ENCODE measurements at regions not wholly inside any gene's neighbourhood (a gene's known extent, or its start where the extent isn't known, plus 50 kb on each side); places are given as distances from the start of the nearest gene placed in this dataset.

DNA sequence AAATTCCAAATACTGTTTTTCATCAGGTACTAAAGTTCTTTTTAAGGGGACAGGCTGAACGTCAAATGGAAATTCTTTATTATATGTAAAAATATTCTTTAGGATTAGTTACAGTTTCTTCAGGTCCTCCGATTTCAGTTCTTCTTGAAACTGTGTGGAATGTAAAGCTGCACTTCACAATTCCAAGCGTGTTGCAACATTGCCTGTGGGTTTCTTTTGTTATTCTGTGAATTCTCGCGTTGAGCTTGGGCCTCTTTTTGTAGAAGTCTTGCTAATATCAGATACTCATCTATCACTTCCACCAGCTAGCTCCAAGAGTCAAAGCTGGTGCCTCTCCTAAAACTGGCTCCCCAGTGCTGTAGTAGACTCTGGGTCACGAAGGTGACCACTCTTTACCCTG is 642.6 kb downstream of the METTL4 start:
- Histone ChIP-seq H3K4me3 (ENCODE audit: low read depth, low read length) (no peak overlapping the region), H3K36me3 (replicated peaks) (no peaks in the 10 kb centered on the region), H3K27me3 (replicated peaks) (no peaks in the 10 kb centered on the region), H3K27ac (no peak overlapping the region)
- TF ChIP-seq, protein P1, sequence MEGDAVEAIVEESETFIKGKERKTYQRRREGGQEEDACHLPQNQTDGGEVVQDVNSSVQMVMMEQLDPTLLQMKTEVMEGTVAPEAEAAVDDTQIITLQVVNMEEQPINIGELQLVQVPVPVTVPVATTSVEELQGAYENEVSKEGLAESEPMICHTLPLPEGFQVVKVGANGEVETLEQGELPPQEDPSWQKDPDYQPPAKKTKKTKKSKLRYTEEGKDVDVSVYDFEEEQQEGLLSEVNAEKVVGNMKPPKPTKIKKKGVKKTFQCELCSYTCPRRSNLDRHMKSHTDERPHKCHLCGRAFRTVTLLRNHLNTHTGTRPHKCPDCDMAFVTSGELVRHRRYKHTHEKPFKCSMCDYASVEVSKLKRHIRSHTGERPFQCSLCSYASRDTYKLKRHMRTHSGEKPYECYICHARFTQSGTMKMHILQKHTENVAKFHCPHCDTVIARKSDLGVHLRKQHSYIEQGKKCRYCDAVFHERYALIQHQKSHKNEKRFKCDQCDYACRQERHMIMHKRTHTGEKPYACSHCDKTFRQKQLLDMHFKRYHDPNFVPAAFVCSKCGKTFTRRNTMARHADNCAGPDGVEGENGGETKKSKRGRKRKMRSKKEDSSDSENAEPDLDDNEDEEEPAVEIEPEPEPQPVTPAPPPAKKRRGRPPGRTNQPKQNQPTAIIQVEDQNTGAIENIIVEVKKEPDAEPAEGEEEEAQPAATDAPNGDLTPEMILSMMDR (IDR thresholded peaks at IDR 0.05; ENCODE audit: low read depth, low read length, missing control alignments), result no peak
- no peak for DNase-seq
- in situ Hi-C loops (cut with HindIII; ENCODE audit: low pct_ligation_motif_present, low sequenced_read_pairs), result no loop called here

DNA sequence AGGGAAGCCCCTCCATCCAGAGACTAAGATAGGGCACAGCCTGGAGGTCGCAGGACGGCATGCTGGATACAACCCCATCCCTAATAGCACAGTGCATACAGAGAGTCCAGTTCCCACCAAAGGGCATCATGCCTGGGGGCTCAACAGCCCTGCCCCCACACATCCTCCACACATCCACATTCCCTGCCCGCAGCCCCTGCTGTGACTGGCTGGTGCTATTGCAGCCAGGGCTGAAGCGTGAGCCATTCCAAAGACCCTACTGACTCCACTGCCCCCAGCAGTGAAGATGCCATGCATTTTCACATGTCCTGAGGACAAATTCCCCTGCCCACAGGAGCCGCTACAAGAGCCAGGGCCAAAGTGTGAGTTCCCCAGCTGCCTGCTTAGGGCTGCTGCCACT is 641.6 kb downstream of the METTL4 start:
- no peak for DNase-seq
- Histone ChIP-seq H3K4me3 (ENCODE audit: low read depth, low read length) (no peak overlapping the region), H3K27ac (no peak overlapping the region), H3K36me3 (replicated peaks) (no peaks in the 10 kb centered on the region), H3K27me3 (replicated peaks) (no peaks in the 10 kb centered on the region)
- in situ Hi-C loops (cut with HindIII; ENCODE audit: low pct_ligation_motif_present, low sequenced_read_pairs), result no loop called here
- TF ChIP-seq, protein P1 (IDR thresholded peaks at IDR 0.05; ENCODE audit: low read depth, low read length, missing control alignments), result no peak

DNA sequence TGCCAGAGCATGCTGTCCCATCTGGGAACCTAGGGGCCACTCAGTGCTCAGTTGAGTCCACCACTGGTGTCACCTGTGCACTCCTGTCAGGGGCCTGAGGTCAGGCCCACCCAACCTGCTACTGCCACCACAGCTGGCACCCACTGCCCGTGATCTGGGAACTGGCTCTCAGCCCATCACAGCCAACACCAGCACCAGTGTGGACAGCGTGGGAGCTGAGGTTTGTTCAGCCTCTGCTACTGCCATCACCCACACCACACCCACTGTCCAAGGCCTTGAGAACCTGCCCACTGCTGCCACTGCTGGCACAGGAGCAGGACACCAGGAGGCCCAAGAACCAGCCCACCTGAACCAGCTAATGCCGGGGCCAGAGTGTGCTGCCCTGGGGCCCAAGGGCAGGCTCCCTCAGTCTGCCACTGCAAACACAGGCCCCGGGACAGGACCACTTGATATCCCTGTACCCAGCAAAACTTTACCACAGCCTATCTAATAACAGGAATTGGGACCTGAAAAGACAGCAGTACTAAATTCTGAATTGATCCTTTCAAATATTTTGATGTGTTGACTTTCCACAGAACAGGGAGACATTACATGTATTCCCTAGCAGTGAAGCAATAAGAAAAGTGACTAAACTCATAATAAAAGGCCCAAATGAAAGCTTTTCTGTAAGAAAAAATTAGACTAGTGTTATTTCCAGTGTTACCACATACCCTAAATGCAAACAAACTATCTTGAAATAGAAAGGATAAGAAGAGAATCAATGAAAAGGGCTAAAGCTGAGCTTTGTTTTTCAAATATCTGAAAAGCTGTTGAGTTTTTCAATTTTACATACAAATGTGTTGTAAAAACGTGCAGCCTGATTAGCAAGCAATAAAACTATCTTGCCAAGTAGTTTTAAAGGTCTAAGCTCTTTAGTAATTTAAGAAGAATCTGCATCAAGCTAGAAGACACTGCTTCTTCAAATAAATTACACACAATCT is 640.7 kb downstream of the METTL4 start:
- TF ChIP-seq, protein P1 (IDR thresholded peaks at IDR 0.05; ENCODE audit: low read depth, low read length, missing control alignments), result no peak
- DNase-seq, result no peak
- no peaks in the 10 kb centered on the region for H3K36me3 ChIP-seq (replicated peaks)
- in situ Hi-C loops (cut with HindIII; ENCODE audit: low pct_ligation_motif_present, low sequenced_read_pairs), result no loop called here
- H3K4me3 ChIP-seq (ENCODE audit: low read depth, low read length), result no peak overlapping the region
- no peak overlapping the region for H3K27ac ChIP-seq
- no peaks in the 10 kb centered on the region for H3K27me3 ChIP-seq (replicated peaks)

DNA sequence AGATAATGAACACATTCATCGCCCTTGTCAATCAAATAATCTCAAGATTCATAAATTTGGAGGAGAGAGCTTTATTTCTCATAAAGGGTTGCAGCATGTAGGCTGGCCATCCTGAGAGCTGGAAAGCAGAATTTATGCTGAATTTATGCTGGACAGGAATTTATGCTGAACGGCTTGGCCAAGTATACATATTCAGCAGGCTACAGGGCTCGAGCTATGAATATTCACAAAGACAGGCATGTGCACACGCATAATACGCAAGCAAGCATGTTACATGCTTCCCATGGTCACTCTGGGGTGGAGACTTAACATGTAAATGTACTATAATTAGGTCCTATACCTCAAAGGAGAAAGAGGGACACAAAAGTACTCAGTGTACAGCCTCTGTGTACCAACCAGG is 618.8 kb downstream of the METTL4 start:
- TF ChIP-seq, protein P1 (IDR thresholded peaks at IDR 0.05; ENCODE audit: low read depth, low read length, missing control alignments), result no peak
- Histone ChIP-seq H3K36me3 (replicated peaks) (no peaks in the 10 kb centered on the region), H3K27ac (no peak overlapping the region), H3K27me3 (replicated peaks) (no peaks in the 10 kb centered on the region), H3K4me3 (ENCODE audit: low read depth, low read length) (no peak overlapping the region)
- in situ Hi-C loops (cut with HindIII; ENCODE audit: low pct_ligation_motif_present, low sequenced_read_pairs), result no loop called here
- DNase-seq, result no peak

DNA sequence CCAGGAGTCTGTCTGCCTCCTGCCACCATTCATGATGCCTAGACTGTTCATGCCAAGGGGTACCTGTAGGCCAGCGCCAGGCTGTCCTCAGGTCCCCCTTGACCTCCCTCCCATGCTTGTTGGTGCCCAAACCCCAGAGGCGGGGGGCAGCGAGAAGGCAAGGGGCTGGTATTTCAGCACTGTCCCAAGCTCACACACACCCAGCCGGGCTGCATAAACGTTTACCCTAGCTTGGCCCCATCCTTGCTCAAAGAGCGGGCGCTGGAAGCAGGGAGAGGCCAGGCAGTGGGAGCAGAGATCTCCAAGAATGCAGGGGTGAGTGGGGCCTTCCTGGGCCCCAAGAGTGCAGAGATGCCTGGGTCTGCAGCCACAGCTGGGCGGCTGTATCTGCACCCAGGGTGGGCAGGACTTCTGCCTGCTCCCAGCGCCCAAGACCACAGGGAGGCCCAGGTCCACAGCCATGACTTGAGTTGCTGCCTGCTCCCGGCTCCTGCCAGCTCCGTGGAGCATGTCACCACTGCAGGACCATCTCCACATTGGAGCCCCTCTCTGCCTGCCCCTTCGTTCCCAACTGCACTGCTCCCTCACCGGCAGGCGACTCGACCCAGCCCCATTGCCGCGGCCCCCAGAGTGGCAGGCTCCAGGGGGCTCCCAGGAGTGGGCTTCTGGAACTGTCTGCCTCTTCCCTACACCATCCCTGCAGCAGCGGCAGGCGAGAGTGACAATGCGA is 616.6 kb downstream of the METTL4 start:
- Histone ChIP-seq H3K36me3 (replicated peaks) (no peaks in the 10 kb centered on the region), H3K4me3 (ENCODE audit: low read depth, low read length) (no peak overlapping the region), H3K27me3 (replicated peaks) (no peaks in the 10 kb centered on the region), H3K27ac (no peak overlapping the region)
- no peak for DNase-seq
- in situ Hi-C loops (cut with HindIII; ENCODE audit: low pct_ligation_motif_present, low sequenced_read_pairs), result no loop called here
- TF ChIP-seq, protein P1 (IDR thresholded peaks at IDR 0.05; ENCODE audit: low read depth, low read length, missing control alignments), result no peak
